Nephron (organoid): ENCODE measurements at regions not wholly inside any gene's neighbourhood (a gene's known extent, or its start where the extent isn't known, plus 50 kb on each side); places are given as distances from the start of the nearest gene placed in this dataset.

Experiments
- H3K27ac Mint-ChIP-seq, 3 experiments: 2 replicates each; pipeline ENCODE4 v1.8.0; 2020; ENCODE audit warnings: mixed read lengths in 3 of 3, mild to moderate bottlenecking in 2 of 3, moderate library complexity in 1 of 3
- H3K27me3 Mint-ChIP-seq: 2 replicates; pipeline ENCODE4 v1.8.0; 2021; ENCODE audit warnings: low read depth, mild to moderate bottlenecking, moderate library complexity, mixed read lengths
- H3K36me3 Mint-ChIP-seq: 2 replicates; pipeline ENCODE4 v1.8.0; 2020; ENCODE audit warnings: low read depth, mixed read lengths
- H3K4me1 Mint-ChIP-seq: 2 replicates; pipeline ENCODE4 v1.8.0; 2020; ENCODE audit warnings: mixed read lengths
- H3K4me3 Mint-ChIP-seq, 3 experiments: 2 replicates each; pipeline ENCODE4 v1.8.0; 2020; ENCODE audit warnings: mild to moderate bottlenecking in 3 of 3, mixed read lengths in 3 of 3, moderate library complexity in 2 of 3
- H3K9me3 Mint-ChIP-seq: 2 replicates; pipeline ENCODE4 v1.8.0; 2020; ENCODE audit warnings: mixed read lengths
- CTCF ChIP-seq, 3 experiments: fragments of 200-600 bp; sonication (generic); IDR thresholded peaks; one replicate each; pipeline ENCODE4 v1.5.0; 2021; ENCODE audit warnings: antibody characterized with exemption in 3 of 3; ENCODE audit not compliant: unreplicated experiment in 3 of 3

GRCh38 chr3:30141927-30142326, 464.5 kb upstream of the TGFBR2 start:
- H3K27ac Mint-ChIP-seq: no peak overlapping the region

GRCh38 chr3:30142946-30143345, 463.5 kb upstream of the TGFBR2 start:
- H3K4me3 Mint-ChIP-seq: no peak overlapping the region
- peaks cover 14% of the 10 kb centered on the region for H3K4me1 Mint-ChIP-seq
- H3K9me3 Mint-ChIP-seq: peaks cover 4% of the 10 kb centered on the region
- no peaks in the 10 kb centered on the region for H3K27me3 Mint-ChIP-seq
- no peak overlapping the region for H3K27ac Mint-ChIP-seq
- H3K36me3 Mint-ChIP-seq: no peaks in the 10 kb centered on the region
- no peak for TF ChIP-seq CTCF (IDR thresholded peaks at IDR 0.05; ENCODE audit: unreplicated experiment in 3 of 3)

More at GRCh38 chr3:30141927-30142326, 464.5 kb upstream of the TGFBR2 start:
- Mint-ChIP-seq H3K9me3 (peaks cover under 1% of the 10 kb centered on the region), H3K4me3 (no peak overlapping the region), H3K36me3 (no peaks in the 10 kb centered on the region), H3K4me1 (peaks cover 14% of the 10 kb centered on the region), H3K27me3 (no peaks in the 10 kb centered on the region)
- no peak for TF ChIP-seq CTCF (IDR thresholded peaks at IDR 0.05; ENCODE audit: unreplicated experiment in 3 of 3)

- TF ChIP-seq CTCF (IDR thresholded peaks at IDR 0.05; ENCODE audit: unreplicated experiment in 3 of 3): no peak
- Mint-ChIP-seq H3K4me3 (no peak overlapping the region), H3K9me3 (peaks cover 7% of the 10 kb centered on the region), H3K4me1 (peaks cover 14% of the 10 kb centered on the region), H3K27me3 (no peaks in the 10 kb centered on the region), H3K36me3 (no peaks in the 10 kb centered on the region), H3K27ac (no peak overlapping the region)
Measured at GRCh38 chr3:30145281-30145680, 461.1 kb upstream of the TGFBR2 start.

GRCh38 chr3:30146978-30147377, 459.4 kb upstream of the TGFBR2 start:
- Mint-ChIP-seq H3K27ac (no peak overlapping the region), H3K9me3 (peaks cover 9% of the 10 kb centered on the region), H3K4me3 (no peak overlapping the region), H3K36me3 (no peaks in the 10 kb centered on the region), H3K27me3 (no peaks in the 10 kb centered on the region), H3K4me1 (no peaks in the 10 kb centered on the region)
- no peak for TF ChIP-seq CTCF (IDR thresholded peaks at IDR 0.05; ENCODE audit: unreplicated experiment in 3 of 3)

- Mint-ChIP-seq H3K9me3 (peaks cover 5% of the 10 kb centered on the region), H3K36me3 (no peaks in the 10 kb centered on the region), H3K27ac (no peak overlapping the region), H3K4me1 (peaks cover 5% of the 10 kb centered on the region), H3K27me3 (no peaks in the 10 kb centered on the region), H3K4me3 (no peak overlapping the region)
- no peak for TF ChIP-seq CTCF (IDR thresholded peaks at IDR 0.05; ENCODE audit: unreplicated experiment in 3 of 3)
Measured at GRCh38 chr3:30154853-30155252, 451.5 kb upstream of the TGFBR2 start.

- Mint-ChIP-seq H3K36me3 (no peaks in the 10 kb centered on the region), H3K4me3 (no peak overlapping the region), H3K27ac (no peak overlapping the region), H3K9me3 (peaks cover 3% of the 10 kb centered on the region), H3K4me1 (peaks cover 5% of the 10 kb centered on the region), H3K27me3 (no peaks in the 10 kb centered on the region)
- no peak for TF ChIP-seq CTCF (IDR thresholded peaks at IDR 0.05; ENCODE audit: unreplicated experiment in 3 of 3)
Measured at GRCh38 chr3:30155755-30156154, 450.6 kb upstream of the TGFBR2 start.
